ENCODE measurements at regions not wholly inside any gene's neighbourhood (a gene's known extent, or its start where the extent isn't known, plus 50 kb on each side); places are given as distances from the start of the nearest gene placed in this dataset.

- TF ChIP-seq CTCF (IDR thresholded peaks at IDR 0.05): no peak
- TF ChIP-seq POLR2A (IDR thresholded peaks at IDR 0.05): no peak
Observed at GRCh38 chr5:162543437-162543836, 475.9 kb downstream of the GABRG2 start.

All from adrenal gland (tissue), 5 donors.